ENCODE measurements at regions not wholly inside any gene's neighbourhood (a gene's known extent, or its start where the extent isn't known, plus 50 kb on each side); places are given as distances from the start of the nearest gene placed in this dataset.

DNA sequence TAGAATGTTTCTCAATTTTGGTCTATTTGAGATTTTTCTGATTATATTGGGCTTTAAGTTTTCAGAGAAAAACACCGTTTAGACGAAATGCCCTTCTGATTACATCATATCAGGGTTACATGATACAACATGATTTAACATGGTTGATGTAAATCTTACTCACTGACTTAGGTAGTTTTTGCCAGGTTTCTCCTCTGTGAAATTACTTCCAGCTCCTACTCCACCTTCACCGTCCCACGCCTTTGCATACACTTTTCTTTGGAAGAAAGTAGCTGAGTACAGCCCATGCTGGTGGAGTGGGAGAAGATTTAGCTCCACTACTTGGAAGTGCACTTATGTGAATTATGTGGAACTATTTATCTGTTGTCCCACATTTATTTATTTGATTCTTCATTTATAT, 433.2 kb upstream of the KLHL1 start:
- TF ChIP-seq, protein P1, sequence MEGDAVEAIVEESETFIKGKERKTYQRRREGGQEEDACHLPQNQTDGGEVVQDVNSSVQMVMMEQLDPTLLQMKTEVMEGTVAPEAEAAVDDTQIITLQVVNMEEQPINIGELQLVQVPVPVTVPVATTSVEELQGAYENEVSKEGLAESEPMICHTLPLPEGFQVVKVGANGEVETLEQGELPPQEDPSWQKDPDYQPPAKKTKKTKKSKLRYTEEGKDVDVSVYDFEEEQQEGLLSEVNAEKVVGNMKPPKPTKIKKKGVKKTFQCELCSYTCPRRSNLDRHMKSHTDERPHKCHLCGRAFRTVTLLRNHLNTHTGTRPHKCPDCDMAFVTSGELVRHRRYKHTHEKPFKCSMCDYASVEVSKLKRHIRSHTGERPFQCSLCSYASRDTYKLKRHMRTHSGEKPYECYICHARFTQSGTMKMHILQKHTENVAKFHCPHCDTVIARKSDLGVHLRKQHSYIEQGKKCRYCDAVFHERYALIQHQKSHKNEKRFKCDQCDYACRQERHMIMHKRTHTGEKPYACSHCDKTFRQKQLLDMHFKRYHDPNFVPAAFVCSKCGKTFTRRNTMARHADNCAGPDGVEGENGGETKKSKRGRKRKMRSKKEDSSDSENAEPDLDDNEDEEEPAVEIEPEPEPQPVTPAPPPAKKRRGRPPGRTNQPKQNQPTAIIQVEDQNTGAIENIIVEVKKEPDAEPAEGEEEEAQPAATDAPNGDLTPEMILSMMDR (conservative IDR thresholded peaks at IDR 0.05; ENCODE audit: low read depth, low read length), result no peak
- no peak overlapping the region for H3K4me3 ChIP-seq (ENCODE audit: low read length)
- DNase-seq (ENCODE audit: low read depth), result no peak

DNA sequence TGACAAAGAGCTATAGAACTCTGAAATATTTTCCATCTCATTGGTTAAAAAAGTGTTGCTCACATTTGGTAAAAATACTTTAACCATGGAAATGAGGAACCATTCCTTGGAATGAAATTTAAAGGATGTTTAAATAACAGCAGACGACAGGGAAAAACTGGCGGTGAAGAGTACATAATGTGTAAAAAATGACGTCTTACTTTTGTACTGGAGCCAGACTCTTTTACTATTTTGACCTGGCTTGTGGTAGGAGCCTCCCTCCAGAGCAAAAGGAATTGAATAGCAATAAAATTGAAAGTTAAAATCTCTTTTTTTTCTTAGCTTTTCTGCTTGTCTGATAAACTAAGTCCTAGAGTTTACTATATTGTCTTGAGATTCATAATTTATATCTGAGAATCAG, 426.2 kb upstream of the KLHL1 start:
- no peak for DNase-seq (ENCODE audit: low read depth)
- H3K4me3 ChIP-seq (ENCODE audit: low read length), result no peak overlapping the region
- TF ChIP-seq, protein P1 (conservative IDR thresholded peaks at IDR 0.05; ENCODE audit: low read depth, low read length), result no peak

DNA sequence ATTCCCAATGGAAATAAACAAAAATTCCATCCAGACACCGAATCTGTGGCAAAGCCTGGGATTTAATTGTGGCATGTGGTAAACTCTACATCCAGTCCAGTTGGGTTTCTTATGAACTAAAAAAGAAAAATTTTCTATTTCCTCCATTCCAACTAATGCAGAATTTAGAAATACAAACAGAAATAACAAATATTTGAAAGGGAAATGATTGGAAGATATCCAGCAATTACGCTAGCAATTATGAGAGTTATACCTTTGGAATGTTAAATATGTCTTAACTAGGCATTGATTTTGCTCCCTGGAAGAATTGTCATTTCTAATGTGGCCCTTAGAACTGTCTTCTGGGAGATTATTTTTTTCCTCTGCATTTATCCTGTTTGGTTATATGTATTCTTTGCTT, 421.4 kb upstream of the KLHL1 start:
- TF ChIP-seq, protein P1 (conservative IDR thresholded peaks at IDR 0.05; ENCODE audit: low read depth, low read length), result no peak
- no peak overlapping the region for H3K4me3 ChIP-seq (ENCODE audit: low read length)
- peak; percentile 10 for DNase-seq (ENCODE audit: low read depth)

DNA sequence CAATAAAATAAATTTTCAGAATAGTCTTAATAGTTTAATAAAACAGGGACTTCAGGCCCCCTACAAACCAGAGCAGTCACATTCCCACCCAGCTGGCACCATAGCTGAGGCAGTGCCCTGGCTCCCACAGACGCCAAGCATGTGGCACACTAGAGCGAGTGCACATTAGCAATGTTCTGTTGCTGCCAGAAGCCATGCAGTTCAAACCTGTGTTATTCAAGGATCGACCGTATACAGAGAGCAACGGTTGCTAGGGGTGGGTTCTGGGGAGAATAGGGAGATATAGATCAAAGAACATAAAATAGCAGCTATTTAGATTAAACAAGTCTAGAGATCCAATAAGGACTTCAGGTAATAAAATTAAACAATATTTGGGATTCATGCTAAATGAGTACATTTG, 419.3 kb upstream of the KLHL1 start:
- no peak for DNase-seq (ENCODE audit: low read depth)
- TF ChIP-seq, protein P1 (conservative IDR thresholded peaks at IDR 0.05; ENCODE audit: low read depth, low read length), result no peak

DNA sequence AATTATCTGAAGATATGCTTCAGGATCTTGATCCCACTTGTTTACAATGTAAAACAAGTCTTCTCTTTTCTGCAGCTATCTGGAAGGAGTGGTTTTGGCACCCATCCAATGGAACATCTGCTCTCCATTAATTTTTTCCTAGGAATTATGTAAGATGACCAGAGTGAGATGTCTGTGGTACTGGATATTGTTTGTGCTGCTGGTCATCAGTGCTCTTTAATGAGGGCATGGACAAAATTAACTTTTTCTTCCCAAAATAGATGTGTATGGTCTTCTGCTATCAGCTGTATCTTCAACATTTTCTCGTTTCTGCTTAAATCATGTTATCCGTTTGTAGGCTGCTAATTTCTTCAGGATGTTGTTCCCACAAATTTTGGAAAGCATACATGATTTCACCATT, 415.4 kb upstream of the KLHL1 start:
- no peak overlapping the region for H3K4me3 ChIP-seq (ENCODE audit: low read length)
- DNase-seq (ENCODE audit: low read depth), result no peak
- TF ChIP-seq, protein P1 (conservative IDR thresholded peaks at IDR 0.05; ENCODE audit: low read depth, low read length), result no peak

More for the DNA sequence above, 419.3 kb upstream of the KLHL1 start:
- H3K4me3 ChIP-seq (ENCODE audit: low read length), result no peak overlapping the region

DNA sequence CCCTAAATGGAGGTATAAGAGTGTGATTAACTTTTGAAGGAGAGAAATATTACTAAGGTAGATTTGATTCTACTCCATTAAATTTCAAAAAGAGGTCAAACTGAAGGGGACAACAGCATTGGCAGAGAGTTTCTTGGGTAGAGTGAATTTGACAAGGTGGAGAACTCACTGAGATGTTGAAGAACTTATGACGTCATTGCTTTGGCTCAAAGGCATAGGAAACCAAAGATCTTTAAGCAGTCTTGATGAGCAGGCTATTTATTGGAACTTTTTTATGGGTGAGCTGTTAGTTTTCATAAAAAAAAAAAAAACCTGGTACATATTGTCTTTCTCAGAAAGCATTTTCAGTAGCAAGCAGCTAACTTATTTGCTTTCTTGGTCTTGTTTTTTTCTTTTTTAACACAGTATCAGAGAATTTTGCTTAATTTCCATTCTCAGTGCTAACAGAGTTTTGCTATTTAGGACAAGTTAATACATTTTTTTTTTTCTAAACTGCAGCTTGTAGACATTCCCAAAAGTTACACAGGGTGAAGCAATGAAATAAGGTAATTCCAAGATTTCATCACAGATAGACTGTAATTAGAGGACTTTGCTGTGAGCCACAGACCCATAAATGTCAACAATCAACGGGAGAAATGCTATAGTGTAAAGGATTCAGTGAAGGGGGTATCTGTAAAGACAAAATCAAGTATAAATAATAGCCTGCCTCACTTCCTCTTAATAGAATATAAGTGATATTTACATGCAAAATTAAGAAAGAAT, 412.2 kb upstream of the KLHL1 start:
- no peak for DNase-seq (ENCODE audit: low read depth)
- TF ChIP-seq, protein P1 (conservative IDR thresholded peaks at IDR 0.05; ENCODE audit: low read depth, low read length), result no peak
- H3K4me3 ChIP-seq (ENCODE audit: low read length), result no peak overlapping the region

DNA sequence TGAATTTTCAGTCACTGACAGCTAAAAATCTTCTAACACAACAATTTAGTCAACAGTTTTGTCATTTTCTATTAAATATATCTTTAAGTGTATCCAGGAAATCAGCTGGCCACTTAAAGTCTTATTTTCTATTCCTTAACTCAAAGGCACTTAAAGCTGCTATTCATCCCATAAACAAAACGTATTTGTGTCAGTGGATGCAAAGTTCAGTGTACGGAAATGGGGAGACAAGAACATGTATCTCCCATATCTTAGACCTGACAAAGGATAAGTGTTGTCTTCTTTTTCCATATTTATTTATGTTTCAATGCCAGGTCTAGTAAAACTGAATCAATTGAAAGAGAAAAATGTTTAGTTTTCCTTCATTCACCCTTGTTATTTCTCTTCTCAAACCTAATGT, 409.8 kb upstream of the KLHL1 start:
- TF ChIP-seq, protein P1 (conservative IDR thresholded peaks at IDR 0.05; ENCODE audit: low read depth, low read length), result no peak
- no peak for DNase-seq (ENCODE audit: low read depth)
- H3K4me3 ChIP-seq (ENCODE audit: low read length), result no peak overlapping the region

Data from retinal pigment epithelial cell (primary cell).